Mesenchymal stem cell (in vitro differentiated cells and primary cell): ENCODE measurements at regions not wholly inside any gene's neighbourhood (a gene's known extent, or its start where the extent isn't known, plus 50 kb on each side); places are given as distances from the start of the nearest gene placed in this dataset.

ENCODE experiments used
- DNase-seq: peaks from one replicate; pipeline ENCODE4 v3.0.0-alpha.2; 2013
- H2AFZ ChIP-seq: one replicate; pipeline ENCODE4 v1.6.1; 2013; ENCODE audit warnings: low read depth, mild to moderate bottlenecking, control low read depth, inconsistent platforms, low read length, moderate library complexity
- H2AK5ac ChIP-seq: 2 replicates; pipeline ENCODE4 v1.6.1; 2013; ENCODE audit warnings: low read length, moderate library complexity, mild to moderate bottlenecking, inconsistent platforms; ENCODE audit not compliant: severe bottlenecking
- H2BK120ac ChIP-seq: one replicate; pipeline ENCODE4 v1.6.1; 2013; ENCODE audit warnings: low read depth, mild to moderate bottlenecking, inconsistent platforms, low read length, moderate library complexity
- H2BK12ac ChIP-seq, 2 experiments: one replicate each; pipeline ENCODE4 v1.6.1; 2013; ENCODE audit warnings: inconsistent platforms in 2 of 2, low read length in 2 of 2, mild to moderate bottlenecking in 2 of 2, moderate library complexity in 2 of 2, control low read depth in 1 of 2
- H2BK15ac ChIP-seq: one replicate; pipeline ENCODE4 v1.6.1; 2013; ENCODE audit warnings: mild to moderate bottlenecking, low read depth, inconsistent platforms; ENCODE audit not compliant: poor library complexity, severe bottlenecking
- H2BK5ac ChIP-seq: 2 replicates; pipeline ENCODE4 v1.6.1; 2013; ENCODE audit warnings: low read depth, mild to moderate bottlenecking, low read length, control low read depth, inconsistent platforms; ENCODE audit not compliant: poor library complexity, severe bottlenecking
- H3K14ac ChIP-seq, 2 experiments: one replicate each; pipeline ENCODE4 v1.6.1; 2013; ENCODE audit warnings: inconsistent platforms in 2 of 2, low read length in 2 of 2, control low read depth in 1 of 2, mild to moderate bottlenecking in 1 of 2, moderate library complexity in 1 of 2
- H3K18ac ChIP-seq, 2 experiments: one replicate each; pipeline ENCODE4 v1.6.1; 2013; ENCODE audit warnings: inconsistent platforms in 2 of 2, low read length in 2 of 2, control low read depth in 1 of 2, low read depth in 1 of 2, mild to moderate bottlenecking in 1 of 2
- H3K23ac ChIP-seq, 2 experiments: one replicate each; pipeline ENCODE4 v1.6.1; 2013; ENCODE audit warnings: inconsistent platforms in 2 of 2, low read length in 2 of 2, mild to moderate bottlenecking in 2 of 2, moderate library complexity in 2 of 2, control low read depth in 1 of 2
- H3K27ac ChIP-seq: 2 replicates; pipeline ENCODE4 v1.5.1; 2013; ENCODE audit warnings: mild to moderate bottlenecking, moderate library complexity, low read length, control low read depth, inconsistent platforms; ENCODE audit not compliant: poor library complexity, severe bottlenecking
- H3K27me3 ChIP-seq, 2 experiments: 2 replicates each; pipeline versions ENCODE4 v1.6.1 to v1.7.0; 2013; ENCODE audit warnings: low read length in 2 of 2, mild to moderate bottlenecking in 2 of 2, moderate library complexity in 2 of 2, control low read depth in 1 of 2, inconsistent platforms in 1 of 2; ENCODE audit not compliant: control insufficient read depth in 1 of 2, insufficient read depth in 1 of 2
- H3K36me3 ChIP-seq, 2 experiments: 2 replicates each; pipeline versions ENCODE4 v1.6.1 to v1.7.0; 2013; ENCODE audit warnings: low read length in 2 of 2, control low read depth in 1 of 2, inconsistent platforms in 1 of 2, low read depth in 1 of 2, mild to moderate bottlenecking in 1 of 2; ENCODE audit not compliant: insufficient read depth in 2 of 2, control insufficient read depth in 1 of 2
- H3K4ac ChIP-seq, 2 experiments: one replicate each; pipeline ENCODE4 v1.6.1; 2013; ENCODE audit warnings: inconsistent platforms in 2 of 2, low read length in 2 of 2, mild to moderate bottlenecking in 2 of 2, moderate library complexity in 2 of 2, control low read depth in 1 of 2, low read depth in 1 of 2
- H3K4me1 ChIP-seq: 2 replicates; pipeline ENCODE4 v1.6.1; 2013; ENCODE audit warnings: low read depth, low read length, control low read depth; ENCODE audit not compliant: control insufficient read depth, insufficient read depth
- H3K4me2 ChIP-seq: 2 replicates; pipeline ENCODE4 v1.6.1; 2013; ENCODE audit warnings: low read length, mild to moderate bottlenecking, inconsistent platforms; ENCODE audit not compliant: poor library complexity, severe bottlenecking
- H3K4me3 ChIP-seq, 2 experiments: 2 replicates each; pipeline versions ENCODE4 v1.5.1 to v1.7.0; 2013; ENCODE audit warnings: low read length in 2 of 2, mild to moderate bottlenecking in 2 of 2, control low read depth in 1 of 2, low read depth in 1 of 2; ENCODE audit not compliant: insufficient read depth in 1 of 2
- H3K79me1 ChIP-seq: replicated peaks from 2 replicates; pipeline ENCODE4 v1.6.1; 2013; ENCODE audit warnings: mild to moderate bottlenecking, control low read depth, low read length, inconsistent platforms; ENCODE audit not compliant: poor library complexity, severe bottlenecking
- H3K9ac ChIP-seq: 2 replicates; pipeline ENCODE4 v1.7.0; 2013; ENCODE audit warnings: mild to moderate bottlenecking, low read length, moderate library complexity
- H3K9me3 ChIP-seq: 2 replicates; pipeline ENCODE4 v1.7.0; 2013; ENCODE audit warnings: mild to moderate bottlenecking, low read length; ENCODE audit not compliant: control insufficient read depth
- H4K8ac ChIP-seq: one replicate; pipeline ENCODE4 v1.6.1; 2013; ENCODE audit warnings: inconsistent platforms, mild to moderate bottlenecking, low read length, moderate library complexity
- H4K91ac ChIP-seq: one replicate; pipeline ENCODE4 v1.6.1; 2013; ENCODE audit warnings: mild to moderate bottlenecking, low read length, inconsistent platforms
- WGBS: methylation state at CpG from one replicate; pipeline ENCODE4 v1.1.7; 2013; ENCODE audit warnings: mixed read lengths; 5-methylcytosine and 5-hydroxymethylcytosine counted together

- Histone ChIP-seq H3K23ac (no peak overlapping the region), H3K9me3 (no peaks in the 10 kb centered on the region), H2BK12ac (no peak overlapping the region), H3K14ac (no peak overlapping the region), H3K4me3 (no peak overlapping the region), H2BK120ac (no peak overlapping the region), H2BK5ac (no peak overlapping the region), H3K4me2 (no peak overlapping the region), H2AFZ (no peak overlapping the region), H3K27me3 (no peaks in the 10 kb centered on the region), H3K4ac (no peak overlapping the region), H3K79me1 (no peaks in the 10 kb centered on the region), H2AK5ac (no peak overlapping the region), H3K4me1 (no peaks in the 10 kb centered on the region), H3K9ac (no peak overlapping the region), H2BK15ac (no peak overlapping the region), H4K91ac (no peak overlapping the region), H3K36me3 (no peaks in the 10 kb centered on the region), H3K18ac (no peak overlapping the region), H4K8ac (no peak overlapping the region), H3K27ac (no peak overlapping the region)
- no peak for DNase-seq
- WGBS = 52% methylated on average over 3 of the region's 6 CpGs
Observed at GRCh38 chr3:73697020-73697419, 72.3 kb upstream of the PDZRN3 start.

- WGBS = 67% methylated on average over 1 of the region's 3 CpGs
- DNase-seq = no peak
Observed at GRCh38 chr3:73695841-73696240, 71.1 kb upstream of the PDZRN3 start.

GRCh38 chr3:73694983-73695757 lies 70.4 kb upstream of the PDZRN3 start:
- no peak overlapping the region for H2BK5ac ChIP-seq
- H3K27me3 ChIP-seq = no peaks in the 10 kb centered on the region
- WGBS = no CpG with 5 or more reads among the region's 1 CpG

More at GRCh38 chr3:73695841-73696240, 71.1 kb upstream of the PDZRN3 start:
- H3K14ac ChIP-seq = no peak overlapping the region
- no peak overlapping the region for H2AK5ac ChIP-seq
- H3K9me3 ChIP-seq = no peaks in the 10 kb centered on the region
- no peak overlapping the region for H2BK12ac ChIP-seq
- H2BK120ac ChIP-seq = no peak overlapping the region
- no peak overlapping the region for H3K18ac ChIP-seq
- H3K27me3 ChIP-seq = no peaks in the 10 kb centered on the region
- H3K4me2 ChIP-seq = no peak overlapping the region
- H2AFZ ChIP-seq = no peak overlapping the region
- no peak overlapping the region for H2BK15ac ChIP-seq
- no peaks in the 10 kb centered on the region for H3K79me1 ChIP-seq
- no peak overlapping the region for H3K27ac ChIP-seq
- no peak overlapping the region for H3K4me3 ChIP-seq
- no peak overlapping the region for H3K23ac ChIP-seq
- H3K4ac ChIP-seq = no peak overlapping the region
- H3K9ac ChIP-seq = no peak overlapping the region
- no peak overlapping the region for H2BK5ac ChIP-seq
- H4K91ac ChIP-seq = no peak overlapping the region
- no peak overlapping the region for H4K8ac ChIP-seq
- H3K36me3 ChIP-seq = no peaks in the 10 kb centered on the region
- no peaks in the 10 kb centered on the region for H3K4me1 ChIP-seq

GRCh38 chr3:73687106-73688004 lies 62.6 kb upstream of the PDZRN3 start:
- 30% methylated on average over 2 of the region's 5 CpGs for WGBS

More at GRCh38 chr3:73694983-73695757, 70.4 kb upstream of the PDZRN3 start:
- H3K14ac ChIP-seq = no peak overlapping the region
- H2BK120ac ChIP-seq = no peak overlapping the region
- H2AFZ ChIP-seq = no peak overlapping the region
- no peak for DNase-seq
- no peak overlapping the region for H2AK5ac ChIP-seq
- no peak overlapping the region for H3K23ac ChIP-seq
- H3K4me1 ChIP-seq = no peaks in the 10 kb centered on the region
- H3K18ac ChIP-seq = no peak overlapping the region
- H3K4me3 ChIP-seq = no peak overlapping the region
- H2BK15ac ChIP-seq = no peak overlapping the region
- no peaks in the 10 kb centered on the region for H3K9me3 ChIP-seq
- no peak overlapping the region for H3K9ac ChIP-seq
- H4K91ac ChIP-seq = no peak overlapping the region
- H3K79me1 ChIP-seq = no peaks in the 10 kb centered on the region
- no peak overlapping the region for H4K8ac ChIP-seq
- no peak overlapping the region for H3K27ac ChIP-seq
- no peak overlapping the region for H3K4me2 ChIP-seq
- H3K36me3 ChIP-seq = no peaks in the 10 kb centered on the region
- H2BK12ac ChIP-seq = no peak overlapping the region
- no peak overlapping the region for H3K4ac ChIP-seq

More at GRCh38 chr3:73687106-73688004, 62.6 kb upstream of the PDZRN3 start:
- no peaks in the 10 kb centered on the region for H3K27me3 ChIP-seq
- no peak overlapping the region for H2BK15ac ChIP-seq
- H2BK120ac ChIP-seq = peak overlapping the region; percentile 34
- H3K23ac ChIP-seq = no peak overlapping the region
- no peak overlapping the region for H3K18ac ChIP-seq
- H4K8ac ChIP-seq = no peak overlapping the region
- no peak overlapping the region for H3K4me3 ChIP-seq
- H3K9me3 ChIP-seq = no peaks in the 10 kb centered on the region
- H2AK5ac ChIP-seq = no peak overlapping the region
- H3K9ac ChIP-seq = peak overlapping the region; percentile 9
- DNase-seq = peak; percentile 30
- no peak overlapping the region for H3K27ac ChIP-seq
- H3K14ac ChIP-seq = no peak overlapping the region
- H3K4me1 ChIP-seq = peaks cover 2% of the 10 kb centered on the region
- no peaks in the 10 kb centered on the region for H3K79me1 ChIP-seq
- no peak overlapping the region for H3K4me2 ChIP-seq
- no peak overlapping the region for H4K91ac ChIP-seq
- no peak overlapping the region for H2BK5ac ChIP-seq
- H3K4ac ChIP-seq = no peak overlapping the region
- no peaks in the 10 kb centered on the region for H3K36me3 ChIP-seq
- H2AFZ ChIP-seq = no peak overlapping the region
- no peak overlapping the region for H2BK12ac ChIP-seq
